GM19035 (cell line): ENCODE measurements at regions not wholly inside any gene's neighbourhood (a gene's known extent, or its start where the extent isn't known, plus 50 kb on each side); places are given as distances from the start of the nearest gene placed in this dataset.
"Not testable (repeated sequence)": the region's sequence is repeated elsewhere in the genome, so short reads cannot be mapped to it uniquely, and the experiment has no call there.

Experiments
- ATAC-seq: cut with Tn5 transposase; IDR thresholded peaks from one replicate; pipeline ENCODE4 v1.9.1; 2021; ENCODE audit not compliant: unreplicated experiment

- no peak for ATAC-seq
These were observed 101.1 kb upstream of the IGF1R start for GRCh38 chr15:98547275-98547674.

GRCh38 chr15:98547741-98548138 lies 100.6 kb upstream of the IGF1R start:
- ATAC-seq, result no peak

- no peak for ATAC-seq
These were observed 100.0 kb upstream of the IGF1R start for GRCh38 chr15:98548139-98548971.

DNA sequence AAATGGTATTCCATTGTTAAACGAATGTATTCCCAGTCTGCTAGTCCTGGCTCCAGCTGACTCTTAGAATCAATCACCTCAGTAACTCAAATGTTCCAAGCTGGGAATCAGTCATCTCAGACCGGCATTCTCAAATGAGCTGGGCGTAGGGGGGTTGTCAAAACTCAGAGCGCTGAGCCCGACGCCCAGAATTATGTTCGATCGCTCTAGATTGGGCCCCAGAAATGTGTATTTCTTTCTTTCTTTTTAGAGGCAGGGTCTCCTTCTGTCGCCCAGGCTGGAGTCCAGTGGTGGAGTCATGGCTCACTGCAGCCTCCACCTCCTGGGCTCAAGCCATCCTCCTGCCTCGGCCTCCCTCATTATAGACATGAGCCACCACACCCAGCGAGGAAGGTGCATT lies 99.3 kb upstream of the IGF1R start:
- ATAC-seq, result no peak

DNA sequence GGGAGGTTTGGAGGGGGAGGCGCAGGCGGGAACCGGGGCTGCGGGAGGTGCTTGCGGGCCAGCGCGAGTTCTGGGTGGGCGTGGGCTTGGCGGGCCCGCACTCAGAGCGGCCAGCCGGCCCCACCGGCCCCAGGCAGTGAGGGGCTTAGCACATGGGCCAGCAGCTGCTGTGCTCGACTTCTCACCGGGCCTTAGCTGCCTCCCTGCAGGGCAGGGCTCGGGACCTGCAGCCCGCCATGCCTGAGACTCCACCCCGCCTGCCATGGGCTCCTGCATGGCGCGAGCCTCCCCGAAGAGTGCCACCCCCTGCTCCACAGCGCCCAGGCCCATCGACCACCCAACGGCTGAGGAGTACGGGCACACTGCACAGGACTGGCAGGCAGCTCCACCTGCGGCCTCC lies 98.6 kb upstream of the IGF1R start:
- ATAC-seq, result no peak

- ATAC-seq, result not testable (repeated sequence)
These were observed 98.0 kb upstream of the IGF1R start for GRCh38 chr15:98550363-98550762.

DNA sequence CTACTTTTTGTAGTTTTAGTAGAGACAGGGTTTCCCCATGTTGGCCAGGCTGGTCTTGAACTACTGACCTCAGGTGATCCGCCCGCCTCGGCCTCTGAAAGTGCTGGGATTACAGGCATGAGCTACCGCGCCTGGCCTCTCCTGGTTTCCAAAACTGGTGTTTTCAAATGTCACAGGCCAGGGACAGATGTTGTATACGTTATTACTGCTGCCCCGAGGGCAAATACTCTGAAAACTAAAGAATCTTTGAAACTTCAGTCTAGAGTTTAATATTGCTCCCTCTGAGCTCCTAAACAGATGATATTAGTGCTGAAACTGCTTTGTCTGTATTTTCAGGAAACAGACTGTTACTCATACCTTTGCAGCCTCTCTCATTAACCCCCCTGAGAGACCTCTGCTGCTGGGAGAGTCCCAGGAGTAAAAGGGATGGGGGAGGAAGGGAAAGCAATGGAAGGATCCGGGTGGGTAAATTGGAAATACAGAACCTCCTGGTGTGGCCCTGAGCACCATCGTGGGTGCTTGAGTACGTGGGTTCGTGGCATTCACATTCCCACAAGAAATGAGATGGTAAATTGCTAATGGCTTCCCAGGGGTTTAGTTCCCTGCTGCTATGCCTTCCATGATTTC lies 96.3 kb upstream of the IGF1R start:
- ATAC-seq, result no peak

DNA sequence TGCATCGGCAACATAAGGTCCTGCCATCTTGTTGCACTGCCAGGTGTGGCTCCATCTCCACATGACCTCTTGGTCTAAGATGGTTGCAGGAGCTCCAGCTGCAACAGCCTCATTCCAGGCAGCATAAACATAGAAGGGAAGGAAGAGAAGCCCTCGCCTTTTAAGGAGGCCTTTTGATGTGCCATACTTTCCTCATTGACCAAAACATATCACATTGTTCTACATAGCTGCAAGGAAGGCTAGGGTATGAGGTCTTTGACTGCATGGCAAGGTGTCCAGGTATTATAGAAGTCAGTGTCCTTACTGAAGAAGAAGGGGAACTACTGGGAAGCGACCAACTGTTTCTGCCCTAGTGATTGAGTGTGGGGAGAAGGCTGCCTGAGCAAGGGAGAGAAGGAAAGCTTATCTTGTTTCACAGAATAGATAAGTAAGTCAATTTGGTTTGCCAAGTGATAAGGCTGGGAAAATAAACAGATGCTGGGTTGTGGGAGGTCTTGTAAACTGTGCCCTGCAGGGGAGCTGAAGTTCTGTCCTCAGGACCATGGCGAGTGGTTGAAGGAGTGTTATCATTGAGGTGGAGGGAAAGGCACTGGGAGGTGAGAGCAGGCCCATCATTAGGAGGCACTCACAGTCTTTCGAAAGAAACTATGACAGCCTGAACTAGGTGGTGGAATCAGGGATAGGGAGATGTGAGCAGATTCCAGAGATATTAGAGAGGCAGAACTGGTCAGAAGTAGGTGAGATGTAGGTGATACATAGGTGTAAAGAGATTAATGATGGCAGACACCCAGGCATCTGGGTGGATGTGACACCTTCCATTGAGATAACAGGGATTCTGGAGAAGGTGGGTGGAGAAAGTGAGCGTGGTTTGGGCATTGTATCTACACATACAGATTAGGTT lies 93.8 kb upstream of the IGF1R start:
- no peak for ATAC-seq

- ATAC-seq, result no peak
These were observed 93.2 kb upstream of the IGF1R start for GRCh38 chr15:98555173-98555515.

DNA sequence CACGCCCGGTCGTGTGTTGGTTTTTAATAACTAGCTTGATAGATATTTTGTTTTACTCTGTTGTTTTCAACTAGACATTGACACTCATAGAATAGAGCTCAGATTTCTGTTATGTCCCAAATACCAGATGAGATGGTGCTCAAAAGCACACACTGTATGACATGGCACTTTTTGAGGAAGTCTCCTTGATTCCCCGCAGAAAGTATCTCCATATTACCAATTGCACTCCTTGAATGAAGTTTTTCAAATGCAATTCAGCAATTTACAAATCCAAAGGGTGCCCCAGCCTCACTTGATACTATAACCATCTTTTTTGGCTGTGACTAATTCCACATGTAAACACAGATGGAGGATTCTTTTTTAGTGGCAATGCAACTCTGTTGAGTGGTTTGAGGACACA lies 92.0 kb upstream of the IGF1R start:
- no peak for ATAC-seq

DNA sequence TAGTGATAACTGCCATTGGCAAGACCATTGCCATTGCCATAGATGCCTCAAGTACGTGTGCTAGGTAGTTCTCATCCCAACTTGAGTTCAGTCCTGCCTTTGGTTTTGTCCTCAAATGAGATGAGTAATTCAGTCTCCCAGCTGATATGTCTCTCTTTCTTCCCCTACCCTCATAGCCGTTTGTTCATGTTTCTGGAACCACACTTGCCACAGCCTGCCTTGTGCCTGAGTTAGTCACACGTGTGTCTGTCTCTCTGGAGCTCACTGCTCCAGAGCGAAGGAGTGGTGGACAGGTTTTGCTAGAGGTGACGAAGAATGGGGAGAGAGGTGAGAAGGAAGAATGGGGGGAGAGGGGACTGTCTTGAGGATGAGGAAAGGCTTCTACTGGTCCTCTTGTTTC lies 88.0 kb upstream of the IGF1R start:
- ATAC-seq, result no peak

- no peak for ATAC-seq
These were observed 87.0 kb upstream of the IGF1R start for GRCh38 chr15:98561169-98561941.

GRCh38 chr15:98562331-98562937 lies 85.9 kb upstream of the IGF1R start:
- ATAC-seq, result no peak

DNA sequence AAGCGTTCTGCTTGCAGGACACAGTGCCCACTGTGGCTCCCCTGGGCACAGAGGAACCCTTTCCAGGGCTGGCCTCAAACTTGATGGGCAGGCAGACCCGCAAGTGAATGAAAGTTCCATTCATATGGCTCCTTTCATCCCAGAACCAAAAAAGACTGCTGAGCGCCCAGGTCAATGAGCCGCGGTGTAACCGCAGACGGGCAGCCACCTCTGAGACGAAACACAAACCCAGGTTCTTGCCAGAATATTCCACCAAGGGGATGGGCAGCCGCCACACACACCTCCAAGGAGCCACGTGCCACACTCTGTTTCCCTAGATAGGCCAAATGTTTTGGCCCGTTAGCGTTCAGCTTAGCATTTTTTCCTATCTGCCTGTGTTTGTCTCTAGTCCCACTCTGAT lies 82.8 kb upstream of the IGF1R start:
- ATAC-seq, result no peak

GRCh38 chr15:98567951-98568350 lies 80.4 kb upstream of the IGF1R start:
- ATAC-seq, result no peak

- ATAC-seq, result no peak
These were observed 79.8 kb upstream of the IGF1R start for GRCh38 chr15:98568382-98569017.

GRCh38 chr15:98570119-98570518 lies 78.2 kb upstream of the IGF1R start:
- ATAC-seq, result no peak

DNA sequence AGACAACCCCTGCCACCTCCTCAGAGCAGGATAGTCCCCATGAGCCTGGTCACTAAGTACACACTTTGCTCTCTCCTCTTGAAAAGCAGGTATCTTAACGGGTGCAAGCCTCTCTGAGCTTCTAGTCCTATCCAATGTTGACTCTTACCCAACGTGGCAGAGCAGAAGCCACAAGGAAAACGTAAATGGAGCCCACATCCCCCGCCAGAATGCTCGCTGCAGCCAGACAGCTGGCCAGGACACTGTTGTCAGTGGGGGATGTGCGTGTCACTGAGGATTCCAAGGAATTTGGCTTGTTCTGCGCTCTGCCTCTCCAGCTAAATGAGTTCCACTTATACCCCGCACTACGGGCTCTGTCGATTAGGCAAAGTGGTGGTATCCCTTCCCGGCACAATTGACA lies 67.8 kb upstream of the IGF1R start:
- ATAC-seq, result no peak

DNA sequence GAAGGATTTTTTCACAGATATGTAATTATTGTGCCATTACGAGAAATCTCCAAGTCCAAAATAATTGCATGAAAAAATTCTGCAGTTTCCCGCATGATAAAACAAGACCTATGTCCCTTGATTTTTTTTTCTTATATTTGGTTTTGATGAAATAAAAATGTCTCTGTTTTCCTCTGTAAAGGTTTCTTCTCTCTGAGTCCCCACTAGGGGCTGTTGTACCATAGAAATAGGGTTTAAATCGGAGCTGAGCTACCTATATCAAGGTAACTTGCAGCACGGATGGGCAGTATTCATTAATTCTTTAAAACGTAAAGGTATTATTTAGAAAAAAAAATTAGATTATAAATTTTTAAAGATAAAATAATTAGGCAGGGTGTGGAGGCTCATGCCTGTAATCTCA lies 66.6 kb upstream of the IGF1R start:
- ATAC-seq, result no peak

DNA sequence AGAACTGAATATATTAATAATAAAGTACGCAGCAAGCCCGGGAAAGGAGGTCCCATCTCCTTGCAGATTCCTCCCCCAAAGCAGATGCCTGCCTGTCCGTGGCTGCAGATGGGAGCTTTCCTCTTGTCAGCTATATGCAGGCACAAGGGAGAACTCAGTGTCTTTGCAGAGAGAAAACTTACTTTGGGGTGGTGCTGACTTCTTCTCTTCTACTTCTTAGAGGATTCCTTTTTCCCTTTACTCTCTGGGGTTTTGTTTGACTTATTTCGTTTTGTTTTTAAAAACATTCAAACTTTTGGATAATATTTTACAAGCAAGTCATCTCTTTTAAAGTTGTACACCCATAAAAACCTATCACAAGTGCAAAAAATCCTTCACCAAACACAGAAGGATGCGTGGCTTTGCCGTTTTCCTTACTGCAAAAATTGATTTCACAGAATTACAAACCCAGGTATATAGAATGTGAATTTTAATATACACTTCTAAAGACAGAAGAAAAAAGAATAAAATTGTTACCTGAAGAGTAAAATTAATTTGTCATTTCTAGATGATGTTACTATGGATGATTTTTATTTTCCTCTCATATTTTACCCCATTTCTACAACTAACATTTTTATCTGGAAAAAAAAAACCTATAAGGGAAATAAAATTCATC lies 65.3 kb upstream of the IGF1R start:
- no peak for ATAC-seq
